HG02973 (cell line): ENCODE measurements at regions not wholly inside any gene's neighbourhood (a gene's known extent, or its start where the extent isn't known, plus 50 kb on each side); places are given as distances from the start of the nearest gene placed in this dataset.
A peak's percentile ranks its signal among the peaks of the same experiment; 100 is the strongest.
"Not testable (repeated sequence)": the region's sequence is repeated elsewhere in the genome, so short reads cannot be mapped to it uniquely, and the experiment has no call there.

ENCODE experiments used
- ATAC-seq: cut with Tn5 transposase; IDR thresholded peaks from one replicate; pipeline ENCODE4 v1.9.1; 2021; ENCODE audit warnings: moderate library complexity; ENCODE audit not compliant: unreplicated experiment

DNA sequence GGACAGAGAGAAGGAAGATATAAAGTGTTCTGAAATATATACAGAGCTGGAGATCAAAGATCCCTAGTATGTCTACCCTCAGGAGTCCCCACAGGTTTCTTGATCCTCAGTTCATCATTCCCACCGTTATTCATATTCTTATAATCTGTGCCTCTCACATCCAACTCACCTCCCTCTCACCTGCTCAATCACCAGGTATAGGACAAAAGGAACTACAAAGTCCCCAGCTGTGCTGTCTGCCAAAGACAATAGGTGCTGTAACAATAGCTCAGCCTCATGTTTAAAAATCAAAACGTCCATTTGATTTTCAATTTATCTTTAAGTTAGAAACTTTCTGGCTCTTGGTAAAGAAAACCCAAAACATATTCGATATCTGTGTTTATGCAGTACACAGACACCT is 121.1 kb upstream of the PKN2 start:
- ATAC-seq = no peak

DNA sequence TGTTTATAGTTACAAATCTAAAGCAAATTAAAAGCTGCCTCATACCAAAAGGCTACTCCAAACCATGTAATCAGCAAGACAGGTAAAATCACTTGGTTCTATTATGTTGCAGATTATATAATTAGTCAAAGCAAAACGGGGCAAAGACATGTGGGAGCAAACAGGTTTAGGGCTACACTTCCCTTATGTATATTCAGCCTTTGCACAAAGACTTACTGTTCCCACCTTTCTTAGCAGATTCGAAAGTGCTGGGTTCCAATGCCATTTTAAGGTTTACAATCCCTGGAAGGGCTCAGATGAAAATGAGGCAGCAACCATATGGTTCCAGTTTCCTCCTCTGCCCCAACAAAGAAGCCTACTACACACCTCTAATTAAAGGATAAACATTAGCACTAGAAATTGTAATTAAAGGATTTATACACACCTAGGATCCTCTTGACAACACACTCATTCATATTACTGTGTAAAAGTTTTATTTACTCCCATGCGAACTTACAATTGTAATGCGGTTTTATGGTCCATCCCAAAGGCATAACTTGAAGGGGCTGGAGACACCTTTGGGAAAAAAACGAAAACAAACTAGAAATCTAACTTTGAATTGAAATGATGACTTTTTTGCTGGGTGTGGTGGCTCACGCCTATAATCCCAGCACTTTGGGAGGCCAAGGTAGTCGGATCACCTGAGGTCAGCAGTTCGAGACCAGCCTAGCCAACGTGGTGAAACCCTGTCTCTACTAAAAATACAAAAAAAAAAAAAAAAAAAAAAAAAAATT is 117.3 kb upstream of the PKN2 start:
- ATAC-seq = no peak

DNA sequence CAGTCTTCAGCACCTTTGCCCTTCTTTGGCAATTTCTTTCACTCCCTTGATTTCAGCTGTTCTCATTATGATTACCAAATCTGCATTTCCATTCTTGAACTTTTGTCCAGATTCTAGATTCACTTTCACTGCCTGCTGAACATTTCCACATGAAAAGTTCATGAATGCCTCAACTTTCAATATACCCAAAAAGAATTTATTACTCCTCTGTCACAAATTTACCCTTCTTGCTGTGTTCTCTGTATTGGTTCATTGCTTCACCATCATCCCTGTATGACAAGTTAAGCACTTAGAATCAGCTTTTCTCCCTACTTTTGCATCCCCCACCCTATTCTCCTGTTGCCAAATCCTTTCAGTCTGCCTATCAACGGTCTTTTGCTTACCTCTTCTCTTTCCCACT is 112.6 kb upstream of the PKN2 start:
- ATAC-seq = no peak

DNA sequence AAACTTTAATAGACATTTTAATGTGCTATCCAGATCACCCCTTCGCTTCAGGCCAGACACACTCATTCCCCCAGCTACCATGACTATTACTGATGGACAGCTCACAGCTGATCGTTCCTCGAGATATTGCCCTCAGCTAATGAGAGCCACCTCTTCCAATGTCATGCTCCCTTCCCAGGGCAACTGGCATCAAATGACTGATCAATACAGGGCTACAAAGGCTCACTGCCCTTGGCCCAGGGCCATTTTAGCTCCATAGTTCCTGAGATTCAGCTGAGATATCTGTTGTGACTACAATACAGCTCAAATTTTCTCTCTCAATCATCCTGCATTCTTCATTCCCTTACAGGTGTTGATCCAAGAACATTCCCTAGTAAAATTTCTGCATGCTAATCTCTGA is 104.5 kb upstream of the PKN2 start:
- no peak for ATAC-seq

DNA sequence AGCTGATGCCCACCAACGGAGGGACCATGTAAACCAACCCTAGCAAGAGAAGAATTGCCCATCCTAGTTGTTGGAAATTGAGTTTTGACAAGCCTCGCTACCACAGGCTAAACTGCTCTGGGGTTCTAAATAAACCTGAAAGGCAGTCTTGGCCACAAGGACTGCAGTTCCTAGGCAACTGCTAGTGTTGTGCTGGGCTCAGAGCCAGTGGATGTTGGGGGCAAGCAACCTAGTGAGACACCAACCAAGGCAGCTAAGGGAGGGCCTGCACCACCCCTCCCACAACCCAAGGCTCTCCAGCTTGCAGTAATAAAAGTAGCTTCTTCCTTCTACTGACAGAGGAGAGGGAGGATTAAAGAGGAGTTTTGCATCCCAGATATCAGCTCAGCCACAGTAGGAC is 102.4 kb upstream of the PKN2 start:
- ATAC-seq = no peak

DNA sequence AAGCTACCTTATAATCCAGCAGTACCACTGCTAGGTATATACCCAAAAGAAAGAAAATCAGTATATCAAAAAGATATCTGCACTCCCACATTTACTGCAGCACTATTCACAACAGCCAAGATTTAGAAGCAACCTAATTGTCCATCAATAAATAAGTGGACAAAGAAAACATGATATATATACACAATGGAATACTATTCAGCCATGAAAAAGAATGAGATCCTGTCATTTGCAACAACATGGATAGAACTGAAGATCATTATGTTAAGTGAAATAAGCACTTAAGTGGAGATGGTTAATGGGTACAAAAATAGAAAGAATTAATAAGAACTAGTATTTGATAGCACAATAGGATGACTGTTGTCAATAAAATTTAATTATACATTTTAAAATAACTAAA is 90.7 kb upstream of the PKN2 start:
- no peak for ATAC-seq

DNA sequence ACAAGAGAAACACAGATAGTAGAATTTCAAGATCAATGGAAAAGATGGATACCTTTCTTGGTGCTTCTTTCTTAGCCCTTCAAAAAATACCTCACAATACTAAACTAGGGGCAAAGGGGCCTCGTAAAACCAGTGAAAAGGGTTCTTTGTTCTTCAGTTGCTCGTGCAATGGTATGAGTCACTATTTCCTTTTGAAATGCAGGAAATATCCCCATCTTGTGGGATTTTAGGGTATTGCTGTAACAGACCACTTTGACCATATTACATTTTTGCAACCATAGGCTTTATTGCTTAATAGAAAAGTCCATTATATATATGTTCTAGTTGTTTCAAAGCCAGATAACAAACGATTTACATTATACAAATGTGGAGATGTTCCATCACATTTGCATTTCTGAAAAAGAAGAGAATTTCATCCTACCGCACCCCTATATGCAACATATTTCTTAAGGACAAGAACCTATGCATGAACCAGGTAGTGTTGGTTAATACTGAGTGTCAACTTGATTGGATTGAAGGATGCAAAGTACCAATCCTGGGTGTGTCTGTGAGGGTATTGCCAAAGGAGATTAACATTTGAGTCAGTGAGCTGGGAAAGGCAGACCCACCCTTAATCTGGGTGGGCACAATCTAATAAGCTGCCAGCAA is 88.6 kb upstream of the PKN2 start:
- ATAC-seq = peak; percentile 53

DNA sequence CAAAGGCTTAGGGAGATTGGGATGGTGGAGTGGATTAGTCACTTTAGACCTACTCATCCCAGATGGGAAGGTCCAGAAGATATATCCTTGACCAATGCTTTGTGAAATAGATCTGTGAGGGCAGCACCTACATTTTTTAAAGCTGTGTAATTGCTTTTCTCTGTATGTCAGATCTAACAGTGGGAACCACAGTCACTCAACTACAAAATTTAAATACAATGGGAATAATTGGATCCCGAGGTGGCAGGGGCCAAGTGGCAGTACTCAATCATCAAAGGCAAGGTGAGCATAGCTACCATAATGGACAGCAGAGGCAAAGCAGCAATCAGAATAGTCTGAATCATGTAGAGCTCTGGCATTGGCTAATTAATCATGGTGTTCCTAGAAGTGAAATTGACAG is 86.1 kb upstream of the PKN2 start:
- ATAC-seq = not testable (repeated sequence)

DNA sequence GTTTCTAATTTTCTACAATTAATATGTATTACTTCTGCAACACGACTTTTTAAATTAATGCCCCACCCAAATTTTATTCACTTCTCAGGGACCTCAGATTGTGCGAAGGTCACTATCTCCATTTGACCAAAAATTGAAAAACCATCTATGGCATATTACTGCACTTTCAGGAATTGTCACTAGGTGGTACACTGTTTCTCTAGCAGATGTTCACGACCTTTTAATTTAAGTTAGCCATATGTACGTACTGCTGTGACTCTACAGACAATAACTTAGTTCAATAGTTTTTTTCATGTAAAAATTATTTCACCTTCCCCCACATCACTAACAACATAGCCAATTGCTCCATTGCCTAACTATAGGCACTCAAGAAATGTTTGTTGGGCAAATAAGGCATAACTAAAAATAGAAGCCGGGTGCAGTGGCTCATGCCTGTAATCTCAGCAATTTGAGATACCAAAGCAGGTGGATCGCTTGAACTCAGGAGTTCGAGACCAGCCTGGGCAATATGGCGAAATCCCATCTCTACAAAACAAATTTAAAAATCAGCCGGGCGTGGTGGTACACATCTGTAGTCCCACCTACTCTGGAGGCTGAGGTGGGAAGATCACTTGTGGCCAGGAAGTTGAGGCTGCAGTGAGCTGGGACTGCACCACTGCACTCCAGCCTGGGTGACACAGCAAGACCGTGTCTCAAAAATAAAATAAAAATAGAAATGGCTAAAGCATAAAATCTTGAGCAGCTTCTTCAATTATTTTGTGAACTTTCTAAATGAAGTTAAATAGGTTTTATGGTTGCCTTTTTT is 75.7 kb upstream of the PKN2 start:
- peak; percentile 71 for ATAC-seq

DNA sequence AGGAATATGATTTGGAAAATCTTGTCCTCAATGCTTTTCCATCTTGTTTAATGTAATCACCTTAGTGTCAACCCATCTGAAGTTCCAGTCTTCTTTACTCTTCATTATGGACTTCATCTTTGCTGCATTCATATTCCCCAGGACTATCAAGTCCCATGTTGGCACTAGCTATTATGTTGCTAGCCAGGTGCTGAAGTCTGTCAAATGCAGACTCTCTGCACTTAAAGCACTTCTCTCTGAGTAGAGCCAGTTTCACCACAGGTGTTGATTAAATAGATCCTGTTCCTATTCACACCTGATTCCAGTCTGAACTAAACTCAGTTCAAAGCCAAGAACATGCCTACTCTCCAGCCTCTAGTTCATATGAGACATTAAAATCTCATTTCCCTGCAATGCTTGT is 75.0 kb upstream of the PKN2 start:
- ATAC-seq = no peak

DNA sequence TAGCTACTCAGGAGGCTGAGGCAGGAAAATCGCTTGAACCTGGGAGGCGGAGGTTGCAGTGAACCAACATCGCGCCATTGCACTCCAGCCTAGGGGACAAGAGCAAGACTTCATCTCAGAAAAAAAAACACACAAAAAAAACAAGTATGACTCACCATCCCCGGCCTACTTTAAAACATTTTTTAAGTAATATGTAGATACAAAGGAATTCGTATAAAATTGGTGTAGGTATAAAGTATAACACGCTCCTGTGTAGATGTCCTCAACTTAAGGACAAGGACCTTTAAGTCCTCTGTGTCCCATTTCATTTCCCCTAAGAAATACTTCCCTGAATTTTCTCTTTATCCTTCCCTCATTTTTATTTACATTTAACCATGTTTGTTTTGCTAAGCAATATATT is 73.4 kb upstream of the PKN2 start:
- no peak for ATAC-seq

DNA sequence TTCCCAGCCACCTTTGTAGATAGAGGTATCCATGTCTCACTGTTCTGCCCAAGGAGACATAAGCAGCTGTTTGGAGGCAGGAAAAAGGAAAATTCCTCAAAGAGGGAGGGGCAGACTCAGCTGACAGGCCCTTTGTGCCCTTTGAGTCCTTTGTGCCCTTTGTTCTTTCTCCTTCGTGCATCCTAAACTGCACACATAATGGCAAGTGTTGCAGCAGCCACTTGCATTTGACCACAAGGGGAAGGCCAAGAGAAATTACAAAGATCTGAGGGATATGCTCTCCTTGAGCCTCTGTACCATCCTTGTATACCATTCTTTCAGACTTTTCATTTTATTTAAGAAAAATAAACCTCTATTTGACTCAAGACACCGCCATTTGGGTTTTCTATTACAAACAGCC is 71.8 kb upstream of the PKN2 start:
- no peak for ATAC-seq

DNA sequence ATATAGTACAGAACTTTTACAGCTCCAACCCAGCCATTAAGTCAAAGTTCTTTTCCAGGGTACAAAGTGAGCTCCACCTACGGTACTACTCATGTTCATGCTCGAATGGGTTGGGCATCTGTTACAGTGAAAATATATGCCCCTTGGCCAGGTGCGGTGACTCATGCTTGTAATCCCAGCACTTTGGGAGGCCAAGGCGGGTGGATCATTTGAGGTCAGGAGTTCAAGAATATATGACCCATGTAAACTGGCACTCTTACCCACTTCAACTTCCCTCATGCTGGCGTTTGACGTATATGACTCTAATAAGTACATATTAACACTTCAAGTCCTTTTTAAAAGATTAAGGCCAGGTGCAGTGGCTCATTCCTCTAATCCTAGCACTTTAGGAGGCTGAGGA is 71.3 kb upstream of the PKN2 start:
- ATAC-seq = no peak

DNA sequence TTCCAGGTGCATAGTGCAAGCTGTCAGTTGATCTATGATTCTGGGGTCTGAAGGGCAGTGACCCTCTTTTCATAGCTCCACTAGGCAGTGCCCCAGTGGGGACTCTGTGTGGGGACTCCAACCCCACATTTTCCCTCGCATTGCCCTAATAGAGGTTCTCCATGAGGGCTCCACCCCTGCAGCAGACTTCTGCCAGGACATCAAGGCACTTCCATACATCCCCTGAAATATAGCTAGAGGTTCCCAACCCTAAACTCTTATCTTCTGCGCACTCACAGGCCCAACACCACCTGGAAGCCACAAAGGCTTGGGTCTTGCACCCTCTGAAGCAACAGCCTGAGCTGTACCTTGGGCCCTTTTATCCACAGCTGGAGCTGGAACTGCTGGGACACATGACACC is 65.7 kb upstream of the PKN2 start:
- no peak for ATAC-seq

DNA sequence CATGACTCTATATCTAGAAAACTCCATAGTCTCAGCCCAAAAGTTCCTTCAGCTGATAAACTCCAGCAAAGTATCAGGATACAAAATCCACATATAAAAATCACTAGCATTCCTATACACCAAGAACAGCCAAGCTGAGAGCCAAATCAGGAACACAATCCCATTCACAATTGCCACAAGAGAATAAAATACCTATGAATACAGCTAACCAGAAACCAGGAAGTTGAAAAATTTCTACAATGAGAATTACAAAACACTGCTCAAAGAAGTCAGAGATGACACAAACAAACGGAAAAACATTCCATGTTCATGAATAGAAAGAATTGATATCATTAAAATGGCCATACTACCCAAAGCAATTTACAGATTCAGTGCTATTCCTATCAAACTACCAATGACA is 61.0 kb upstream of the PKN2 start:
- not testable (repeated sequence) for ATAC-seq
